ENCODE measurements at regions not wholly inside any gene's neighbourhood (a gene's known extent, or its start where the extent isn't known, plus 50 kb on each side); places are given as distances from the start of the nearest gene placed in this dataset.

DNA sequence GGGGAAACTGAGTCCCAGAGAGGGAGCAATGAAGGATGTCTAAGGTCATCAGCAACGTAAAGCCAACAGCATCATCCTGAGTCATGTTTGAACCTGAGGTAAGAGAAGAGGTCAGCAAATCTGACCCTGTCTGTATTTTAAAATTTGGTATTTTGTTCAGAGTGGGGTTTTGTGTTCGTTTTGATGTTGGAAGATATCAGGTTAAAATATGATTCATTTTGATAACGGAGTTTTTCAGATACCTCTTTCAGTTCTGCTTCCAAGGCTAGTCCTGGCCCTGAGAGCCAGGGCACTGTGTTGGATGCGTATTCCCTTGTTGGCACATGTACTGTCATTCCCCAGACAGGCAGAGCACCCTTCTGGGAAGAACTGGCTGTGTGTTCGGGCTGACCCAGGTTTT, 291.0 kb downstream of the NSG2 start:
- no peak for DNase-seq (ENCODE audit: low spot score)

DNA sequence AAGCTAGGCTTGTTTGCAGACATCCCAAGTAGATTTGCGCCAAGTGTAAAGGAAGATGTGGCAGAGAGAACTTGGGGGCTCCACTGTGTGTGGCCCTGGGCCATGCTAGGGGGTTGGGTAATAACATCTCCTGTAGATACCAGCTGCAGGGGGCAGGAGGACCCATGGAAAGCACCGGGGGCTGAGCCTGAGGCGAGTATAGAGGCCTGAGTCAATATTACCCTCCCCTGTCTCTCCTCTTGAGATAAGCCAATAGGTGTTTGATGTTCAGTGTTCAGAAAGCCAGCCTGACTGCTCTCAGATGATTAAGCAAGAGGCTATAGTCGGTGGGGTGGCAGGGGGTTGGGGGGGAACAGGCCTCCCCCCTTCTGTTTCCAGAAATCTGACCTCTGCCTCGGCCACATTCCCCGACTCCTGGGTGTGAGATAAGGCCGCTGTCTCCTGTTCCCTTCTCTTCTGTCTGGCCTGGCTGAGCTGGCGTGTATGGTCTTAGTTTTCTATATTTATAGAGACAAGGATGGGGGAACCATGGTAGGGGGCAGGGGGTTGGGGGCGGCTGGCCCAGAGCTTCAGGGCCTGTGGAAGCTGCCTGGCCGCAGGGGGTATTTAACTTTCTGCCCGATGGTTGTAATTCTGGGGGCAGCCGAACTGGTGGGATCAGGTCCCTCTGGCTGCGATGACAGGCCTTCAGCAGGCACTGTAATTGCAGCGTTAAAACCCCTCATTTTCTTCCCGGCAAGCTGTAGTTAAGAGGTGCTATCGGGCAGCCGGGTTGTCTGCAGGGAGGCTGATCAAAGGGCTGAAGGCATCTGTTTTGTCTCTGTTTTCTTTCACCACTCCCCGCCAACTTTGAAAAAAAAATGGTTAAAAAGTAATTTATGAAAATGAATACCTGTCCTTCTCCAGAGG, 292.0 kb downstream of the NSG2 start:
- DNase-seq (ENCODE audit: low spot score): no peak

GRCh38 chr5:174338185-174339010, 292.9 kb downstream of the NSG2 start:
- no peak for DNase-seq (ENCODE audit: low spot score)

DNA sequence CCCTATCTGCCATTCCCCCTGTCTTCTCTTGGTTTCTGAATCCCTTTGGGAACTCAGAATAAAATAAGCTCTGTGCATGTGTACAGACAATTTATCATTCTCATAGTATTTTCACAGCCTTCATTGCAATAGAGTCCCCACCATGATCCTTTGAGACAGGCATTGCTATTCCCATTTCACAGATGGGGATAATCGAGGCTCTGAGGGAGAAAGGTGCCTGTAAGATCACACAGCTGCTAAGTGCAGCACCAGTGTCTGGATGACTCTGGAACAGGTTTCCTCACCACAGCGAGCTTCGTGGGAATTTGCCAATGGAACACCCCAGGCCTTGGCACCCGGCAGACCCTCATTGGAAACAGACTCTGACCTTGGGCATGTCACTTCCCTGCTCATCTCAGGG, 293.6 kb downstream of the NSG2 start:
- no peak for DNase-seq (ENCODE audit: low spot score)

GRCh38 chr5:174340226-174340625, 294.7 kb downstream of the NSG2 start:
- DNase-seq (ENCODE audit: low spot score): no peak

DNA sequence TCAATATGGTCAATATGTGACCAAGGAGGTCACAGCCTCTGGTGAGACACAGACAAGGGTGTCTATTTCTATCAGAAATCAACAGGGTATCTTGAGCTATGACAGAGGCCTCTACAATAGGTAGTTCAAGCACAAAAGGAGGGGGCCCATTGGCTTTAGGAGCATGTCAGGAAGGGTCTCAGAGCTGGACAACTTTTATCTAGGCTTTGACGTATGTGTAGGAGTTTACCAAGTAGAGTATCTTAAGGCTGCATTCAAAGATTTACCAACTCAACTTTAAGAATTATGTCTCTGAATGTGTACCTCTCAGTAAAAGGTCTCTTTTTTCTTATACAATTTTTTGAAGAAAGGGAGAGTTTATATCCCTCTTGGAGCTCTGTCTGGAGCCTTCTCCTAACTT, 297.2 kb downstream of the NSG2 start:
- DNase-seq (ENCODE audit: low spot score): no peak

GRCh38 chr5:174343826-174344225, 298.3 kb downstream of the NSG2 start:
- DNase-seq (ENCODE audit: low spot score): no peak

- DNase-seq (ENCODE audit: low spot score): no peak
Observed at GRCh38 chr5:174344335-174344734, 298.8 kb downstream of the NSG2 start.

DNA sequence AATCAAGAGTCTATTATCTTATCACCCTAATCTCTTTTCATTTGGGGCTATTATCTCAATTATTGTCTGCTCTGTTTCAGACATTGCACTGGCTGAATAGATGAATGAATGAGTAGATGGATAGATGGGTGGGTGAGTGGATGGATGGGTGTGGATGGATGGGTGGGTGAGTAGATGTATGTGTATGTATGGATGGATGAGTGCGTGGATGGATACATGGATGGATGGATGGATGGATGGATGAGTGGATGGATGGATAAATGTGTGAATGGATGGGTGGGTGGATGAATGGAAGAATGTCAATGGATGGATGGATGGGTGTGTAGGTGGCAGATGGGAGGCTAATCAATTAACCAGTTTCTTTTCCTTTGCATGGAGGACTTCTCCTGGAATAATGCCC, 301.7 kb downstream of the NSG2 start:
- DNase-seq (ENCODE audit: low spot score): no peak

DNA sequence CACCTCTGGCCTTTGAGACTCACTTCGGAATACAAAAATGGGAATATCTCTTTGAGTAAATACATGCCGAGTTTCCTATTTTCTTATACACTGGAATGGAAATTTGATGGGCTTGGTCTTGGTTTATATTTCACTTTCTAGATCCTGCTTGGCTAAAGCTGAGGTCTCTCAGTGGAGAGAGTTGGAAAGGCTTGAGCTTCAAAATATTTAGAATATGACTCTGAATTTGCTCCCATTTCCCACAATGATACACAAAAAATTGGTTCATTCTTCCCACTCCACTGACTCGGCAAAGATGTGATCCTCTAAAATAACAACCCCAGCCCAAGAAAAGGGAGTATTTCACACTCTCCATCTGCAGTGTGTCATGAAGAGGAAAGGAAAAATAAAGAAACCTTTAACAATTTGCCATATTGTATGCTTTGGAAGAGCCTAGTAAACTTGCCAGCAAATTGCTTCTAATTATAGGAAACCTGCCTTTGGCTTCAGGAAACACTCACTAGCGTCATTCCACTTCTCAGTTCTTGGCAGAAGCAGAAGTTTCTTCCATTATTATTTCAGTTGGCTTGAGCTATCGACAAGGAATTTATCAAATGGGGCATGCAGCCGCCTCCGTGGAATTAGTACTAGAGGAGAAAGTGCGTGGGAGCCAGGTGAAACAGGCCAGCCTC, 302.9 kb downstream of the NSG2 start:
- DNase-seq (ENCODE audit: low spot score): no peak

- DNase-seq (ENCODE audit: low spot score): no peak
Observed at GRCh38 chr5:174352681-174353080, 307.2 kb downstream of the NSG2 start.

DNA sequence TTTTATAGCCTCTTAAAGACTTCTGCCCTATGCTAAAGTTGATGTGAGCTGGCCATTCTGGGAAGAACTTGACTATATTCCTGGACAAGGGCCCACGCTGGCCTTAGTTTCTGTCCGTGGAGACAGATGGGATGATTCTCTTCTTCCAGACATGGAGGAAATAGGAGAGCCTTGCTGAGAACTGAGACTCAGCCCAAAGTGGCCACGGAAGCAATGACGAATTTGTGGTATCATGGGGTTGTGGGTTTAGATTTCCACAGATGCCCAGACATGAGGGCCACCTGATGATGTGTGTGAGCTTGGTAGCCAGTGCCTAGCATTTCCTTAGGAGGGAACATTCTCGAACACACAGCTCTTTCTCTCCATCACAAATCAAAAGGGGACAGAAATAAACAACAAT, 309.1 kb downstream of the NSG2 start:
- DNase-seq (ENCODE audit: low spot score): no peak

DNA sequence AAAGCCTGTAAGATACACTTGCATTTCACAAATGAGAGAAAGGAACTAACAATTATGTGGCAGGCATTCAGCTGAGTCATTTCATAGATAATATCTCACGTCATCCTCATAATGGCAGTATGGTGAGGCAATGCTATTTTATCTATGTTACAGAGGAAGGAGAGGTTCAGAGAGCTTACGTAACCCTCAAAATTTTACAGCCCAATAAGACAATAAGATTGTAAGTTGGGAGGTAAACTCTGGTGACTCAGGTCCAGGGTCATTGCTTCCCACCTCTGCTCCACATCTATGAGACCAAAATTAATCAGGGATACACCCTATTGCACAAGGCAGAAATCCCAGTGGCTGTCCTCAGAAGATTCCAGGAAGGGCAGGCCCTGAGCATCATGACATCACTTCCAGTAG, 309.7 kb downstream of the NSG2 start:
- no peak for DNase-seq (ENCODE audit: low spot score)

- no peak for DNase-seq (ENCODE audit: low spot score)
Observed at GRCh38 chr5:174355995-174356394, 310.5 kb downstream of the NSG2 start.

DNA sequence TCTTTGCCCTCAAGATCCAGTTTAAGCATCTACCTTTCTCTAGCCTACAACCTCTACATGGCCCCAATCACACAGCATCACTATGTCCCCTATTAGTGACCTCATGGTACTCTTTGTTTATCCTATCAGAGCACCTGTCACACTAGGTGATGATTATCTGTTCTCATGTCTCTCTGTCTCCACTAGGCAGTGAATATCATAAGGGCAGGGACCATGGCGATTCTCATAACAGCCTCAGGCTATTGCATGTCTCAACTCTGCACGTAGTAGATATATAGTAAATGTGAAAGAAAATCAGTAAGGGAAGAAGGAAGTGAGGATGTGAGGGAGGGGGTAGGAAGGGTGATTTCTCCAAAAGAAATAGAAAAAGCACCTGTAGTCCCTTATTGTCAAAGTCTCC, 311.0 kb downstream of the NSG2 start:
- DNase-seq (ENCODE audit: low spot score): no peak

GRCh38 chr5:174358276-174358675, 312.8 kb downstream of the NSG2 start:
- no peak for DNase-seq (ENCODE audit: low spot score)

- DNase-seq (ENCODE audit: low spot score): no peak
Observed at GRCh38 chr5:174359071-174359470, 313.6 kb downstream of the NSG2 start.

DNA sequence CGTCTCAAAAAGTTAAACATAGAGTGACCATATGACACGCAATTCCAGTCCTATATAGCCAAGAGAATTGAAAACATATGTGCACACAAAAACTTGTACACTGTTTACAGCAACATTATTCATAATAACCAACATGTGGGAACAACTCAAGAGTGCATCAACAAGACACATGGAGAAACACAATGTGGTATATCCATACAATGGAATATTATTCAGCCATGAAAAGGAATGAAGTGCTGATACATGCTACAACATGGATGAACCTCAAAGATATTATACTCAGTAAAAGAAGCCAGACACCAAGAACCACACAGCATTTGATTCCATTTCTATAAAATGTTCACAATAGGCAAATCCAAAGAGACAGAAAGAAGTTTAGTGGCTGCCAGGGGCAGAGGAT, 317.0 kb downstream of the NSG2 start:
- no peak for DNase-seq (ENCODE audit: low spot score)

DNA sequence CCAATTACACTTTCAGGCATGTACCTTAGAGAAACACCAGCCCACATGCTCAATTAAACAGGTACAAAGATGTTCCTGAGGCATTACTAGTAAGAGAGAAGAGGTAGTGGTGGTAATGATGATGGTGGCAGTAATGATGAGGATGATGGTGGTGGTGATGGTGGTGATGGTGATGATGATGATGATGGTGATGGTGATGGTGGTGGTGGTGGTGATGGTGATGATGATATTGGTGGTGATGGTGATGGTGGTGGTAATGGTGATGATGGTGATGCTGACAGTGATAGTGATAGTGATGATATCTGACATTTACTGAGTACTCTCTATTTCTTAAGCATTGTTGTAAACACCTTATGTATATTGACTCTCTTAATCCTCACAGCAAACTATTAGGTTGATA, 318.4 kb downstream of the NSG2 start:
- no peak for DNase-seq (ENCODE audit: low spot score)

GRCh38 chr5:174364676-174365075, 319.2 kb downstream of the NSG2 start:
- DNase-seq (ENCODE audit: low spot score): no peak

DNA sequence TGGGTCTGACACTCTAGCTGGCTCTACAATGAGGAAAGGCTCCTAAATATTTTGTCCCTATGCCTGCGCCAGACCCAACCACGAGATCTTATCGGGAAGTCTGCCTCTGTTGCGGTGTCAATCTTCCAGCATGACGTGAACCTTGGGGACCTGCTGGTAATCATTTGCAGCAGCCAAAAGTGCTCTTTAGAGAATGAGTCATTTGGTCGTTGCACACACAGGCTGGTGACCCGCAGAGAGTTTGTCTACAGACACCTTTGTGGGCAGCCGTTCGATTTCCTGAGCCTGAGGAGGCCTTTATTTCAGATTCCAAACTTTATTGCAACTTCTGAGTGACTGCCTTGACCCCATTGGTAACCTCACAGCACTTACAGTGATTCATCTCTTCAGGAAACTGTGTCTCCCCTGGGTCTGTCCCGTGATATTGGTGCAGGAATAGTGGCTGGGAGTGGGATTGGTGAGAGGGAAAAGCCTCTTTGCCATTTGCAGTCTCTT, 326.1 kb downstream of the NSG2 start:
- no peak for DNase-seq (ENCODE audit: low spot score)

GRCh38 chr5:174374206-174374605, 328.7 kb downstream of the NSG2 start:
- no peak for DNase-seq (ENCODE audit: low spot score)

GRCh38 chr5:174376056-174376455, 330.6 kb downstream of the NSG2 start:
- no peak for DNase-seq (ENCODE audit: low spot score)
